HL-60 (cell line): ENCODE measurements at regions not wholly inside any gene's neighbourhood (a gene's known extent, or its start where the extent isn't known, plus 50 kb on each side); places are given as distances from the start of the nearest gene placed in this dataset.

Source experiments
- GABPA ChIP-seq: IDR thresholded peaks from 2 replicates; pipeline ENCODE4 v1.6.1; 2012; ENCODE audit warnings: low read depth
- TF ChIP-seq, protein P1 (sequence below): IDR thresholded peaks from one replicate; pipeline ENCODE4 v1.5.1; 2011; ENCODE audit warnings: low read length, control low read depth, inconsistent platforms; ENCODE audit not compliant: insufficient read depth

DNA sequence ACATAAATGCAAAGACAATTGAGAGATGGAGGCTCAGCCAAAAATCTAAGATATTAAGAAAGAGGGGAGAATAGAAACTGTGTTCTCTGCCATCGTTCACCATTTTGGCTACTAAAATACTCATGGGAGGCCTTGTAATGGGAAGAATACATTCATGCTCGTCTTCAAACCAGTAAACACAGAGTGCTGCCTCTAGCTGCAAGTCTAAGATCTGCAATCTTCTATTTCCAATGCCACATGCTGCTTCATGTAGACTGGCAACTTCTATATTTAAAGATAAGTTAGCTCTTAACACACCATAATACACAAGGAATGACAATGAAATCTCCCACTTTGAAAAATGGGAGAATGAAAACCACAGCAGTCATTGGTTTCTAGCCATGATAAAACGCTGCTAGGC lies 387.3 kb downstream of the HS3ST3B1 start:
- TF ChIP-seq, protein P1, sequence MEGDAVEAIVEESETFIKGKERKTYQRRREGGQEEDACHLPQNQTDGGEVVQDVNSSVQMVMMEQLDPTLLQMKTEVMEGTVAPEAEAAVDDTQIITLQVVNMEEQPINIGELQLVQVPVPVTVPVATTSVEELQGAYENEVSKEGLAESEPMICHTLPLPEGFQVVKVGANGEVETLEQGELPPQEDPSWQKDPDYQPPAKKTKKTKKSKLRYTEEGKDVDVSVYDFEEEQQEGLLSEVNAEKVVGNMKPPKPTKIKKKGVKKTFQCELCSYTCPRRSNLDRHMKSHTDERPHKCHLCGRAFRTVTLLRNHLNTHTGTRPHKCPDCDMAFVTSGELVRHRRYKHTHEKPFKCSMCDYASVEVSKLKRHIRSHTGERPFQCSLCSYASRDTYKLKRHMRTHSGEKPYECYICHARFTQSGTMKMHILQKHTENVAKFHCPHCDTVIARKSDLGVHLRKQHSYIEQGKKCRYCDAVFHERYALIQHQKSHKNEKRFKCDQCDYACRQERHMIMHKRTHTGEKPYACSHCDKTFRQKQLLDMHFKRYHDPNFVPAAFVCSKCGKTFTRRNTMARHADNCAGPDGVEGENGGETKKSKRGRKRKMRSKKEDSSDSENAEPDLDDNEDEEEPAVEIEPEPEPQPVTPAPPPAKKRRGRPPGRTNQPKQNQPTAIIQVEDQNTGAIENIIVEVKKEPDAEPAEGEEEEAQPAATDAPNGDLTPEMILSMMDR, result no peak
- no peak for TF ChIP-seq GABPA
